ENCODE measurements at regions not wholly inside any gene's neighbourhood (a gene's known extent, or its start where the extent isn't known, plus 50 kb on each side); places are given as distances from the start of the nearest gene placed in this dataset.

- TF ChIP-seq CTCF (IDR thresholded peaks at IDR 0.05) (no peak), POLR2AphosphoS5 (IDR thresholded peaks at IDR 0.05; ENCODE audit: low read depth, low read length) (no peak)
Measured at GRCh38 chr10:57917019-57917418, 350.7 kb downstream of the IPMK start.

All from Panc1 (cell line).